AG09319 (cell line): ENCODE measurements at regions not wholly inside any gene's neighbourhood (a gene's known extent, or its start where the extent isn't known, plus 50 kb on each side); places are given as distances from the start of the nearest gene placed in this dataset.
"Not testable (repeated sequence)": the region's sequence is repeated elsewhere in the genome, so short reads cannot be mapped to it uniquely, and the experiment has no call there.

Experiments
- DNase-seq: peaks from one replicate; pipeline ENCODE4 v3.0.0-alpha.2; 2010; ENCODE audit warnings: low read depth; ENCODE audit errors: extremely low read depth
- TF ChIP-seq, protein P1 (sequence below): IDR thresholded peaks from 2 replicates; pipeline ENCODE4 v1.5.1; 2011; ENCODE audit warnings: low read depth, mild to moderate bottlenecking, inconsistent platforms, low read length, moderate library complexity

DNA sequence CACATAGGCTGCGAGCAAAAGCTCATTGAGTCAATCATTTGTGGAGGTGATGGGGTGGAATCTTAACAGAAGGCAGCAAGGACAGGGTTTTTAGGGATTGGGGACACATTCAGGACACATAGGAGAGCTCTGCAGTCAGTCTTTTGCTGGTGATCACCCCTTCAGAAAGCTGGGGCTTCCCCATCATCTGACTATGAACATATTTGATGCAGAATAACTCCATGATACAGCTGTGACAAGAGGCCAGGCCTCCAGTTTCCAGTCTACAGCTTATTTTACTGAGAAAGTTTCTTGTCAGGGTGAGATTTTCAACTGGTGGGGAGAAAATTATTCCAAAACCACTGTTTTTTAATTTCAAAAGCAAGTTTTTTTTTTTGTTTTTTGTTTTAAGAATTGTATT is 134.2 kb downstream of the TMEM30B start:
- DNase-seq = no peak
- TF ChIP-seq, protein P1, sequence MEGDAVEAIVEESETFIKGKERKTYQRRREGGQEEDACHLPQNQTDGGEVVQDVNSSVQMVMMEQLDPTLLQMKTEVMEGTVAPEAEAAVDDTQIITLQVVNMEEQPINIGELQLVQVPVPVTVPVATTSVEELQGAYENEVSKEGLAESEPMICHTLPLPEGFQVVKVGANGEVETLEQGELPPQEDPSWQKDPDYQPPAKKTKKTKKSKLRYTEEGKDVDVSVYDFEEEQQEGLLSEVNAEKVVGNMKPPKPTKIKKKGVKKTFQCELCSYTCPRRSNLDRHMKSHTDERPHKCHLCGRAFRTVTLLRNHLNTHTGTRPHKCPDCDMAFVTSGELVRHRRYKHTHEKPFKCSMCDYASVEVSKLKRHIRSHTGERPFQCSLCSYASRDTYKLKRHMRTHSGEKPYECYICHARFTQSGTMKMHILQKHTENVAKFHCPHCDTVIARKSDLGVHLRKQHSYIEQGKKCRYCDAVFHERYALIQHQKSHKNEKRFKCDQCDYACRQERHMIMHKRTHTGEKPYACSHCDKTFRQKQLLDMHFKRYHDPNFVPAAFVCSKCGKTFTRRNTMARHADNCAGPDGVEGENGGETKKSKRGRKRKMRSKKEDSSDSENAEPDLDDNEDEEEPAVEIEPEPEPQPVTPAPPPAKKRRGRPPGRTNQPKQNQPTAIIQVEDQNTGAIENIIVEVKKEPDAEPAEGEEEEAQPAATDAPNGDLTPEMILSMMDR = no peak

DNA sequence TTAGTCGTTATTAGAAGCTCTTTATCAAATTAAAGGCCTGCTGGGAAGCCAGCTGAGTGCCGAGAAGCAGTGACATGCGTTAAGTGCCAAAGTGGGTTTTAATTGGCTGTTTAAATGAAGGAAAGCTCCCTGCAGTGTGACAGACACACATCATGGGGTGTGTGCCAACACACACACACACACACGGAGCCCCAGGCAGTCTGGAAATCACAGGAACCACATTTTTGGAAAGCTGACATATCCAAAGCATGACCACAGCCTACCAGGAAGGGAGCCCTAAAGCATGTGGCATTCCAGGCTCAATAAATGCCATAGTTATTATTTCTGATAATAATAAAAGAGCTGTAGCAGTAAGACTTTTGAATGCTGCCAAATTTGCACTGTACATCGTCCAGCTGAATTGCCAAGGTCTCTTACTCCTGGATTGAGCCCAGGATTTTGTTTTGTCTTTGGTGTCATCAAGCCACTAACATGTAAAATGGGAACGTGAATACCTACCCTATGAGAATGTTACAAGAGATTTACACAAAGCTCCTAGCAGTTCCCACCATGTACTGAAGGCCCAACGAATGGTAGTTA is 135.1 kb downstream of the TMEM30B start:
- TF ChIP-seq, protein P1 = no peak
- peak; percentile 86 for DNase-seq

DNA sequence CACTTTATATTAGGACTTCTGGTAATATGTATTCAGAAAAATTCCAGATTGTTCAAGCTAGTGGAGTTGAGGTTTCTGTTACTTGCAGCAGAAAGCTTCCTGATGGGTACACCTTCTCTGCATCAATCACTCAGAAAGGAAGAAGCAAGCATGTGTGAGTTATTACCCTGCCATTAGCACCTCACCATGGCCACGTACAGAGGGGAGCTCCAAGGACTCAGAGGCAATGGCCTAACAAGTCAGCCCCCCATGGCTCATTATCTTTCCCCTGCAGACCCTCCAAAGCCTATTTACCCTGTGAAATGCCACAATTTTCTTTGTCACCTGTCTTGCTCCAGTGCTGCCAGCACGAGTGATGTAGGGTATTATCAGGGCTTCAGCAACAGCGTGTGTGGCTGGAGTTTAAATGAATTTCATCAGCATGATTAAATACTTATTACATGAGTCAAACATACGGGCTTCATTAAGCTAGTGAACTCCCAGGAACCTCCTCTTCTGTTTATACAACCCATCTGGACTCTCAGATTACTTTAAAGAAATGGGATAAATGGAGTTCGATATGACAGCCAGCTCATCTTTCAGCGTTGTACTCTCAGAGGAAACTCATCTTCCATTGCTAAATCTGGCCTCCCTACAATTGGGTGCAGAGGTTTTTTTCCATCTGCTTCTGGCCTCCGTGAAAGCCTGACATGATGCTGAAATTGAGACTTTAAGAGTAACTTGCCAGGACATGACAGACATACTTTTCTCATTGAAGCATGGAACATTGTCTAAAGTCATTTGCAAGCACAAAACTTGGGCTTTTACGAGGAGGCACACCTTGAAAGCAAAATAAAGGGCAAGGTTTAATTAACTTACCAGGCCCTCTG is 135.9 kb downstream of the TMEM30B start:
- peak; percentile 96 for DNase-seq
- TF ChIP-seq, protein P1 = no peak

DNA sequence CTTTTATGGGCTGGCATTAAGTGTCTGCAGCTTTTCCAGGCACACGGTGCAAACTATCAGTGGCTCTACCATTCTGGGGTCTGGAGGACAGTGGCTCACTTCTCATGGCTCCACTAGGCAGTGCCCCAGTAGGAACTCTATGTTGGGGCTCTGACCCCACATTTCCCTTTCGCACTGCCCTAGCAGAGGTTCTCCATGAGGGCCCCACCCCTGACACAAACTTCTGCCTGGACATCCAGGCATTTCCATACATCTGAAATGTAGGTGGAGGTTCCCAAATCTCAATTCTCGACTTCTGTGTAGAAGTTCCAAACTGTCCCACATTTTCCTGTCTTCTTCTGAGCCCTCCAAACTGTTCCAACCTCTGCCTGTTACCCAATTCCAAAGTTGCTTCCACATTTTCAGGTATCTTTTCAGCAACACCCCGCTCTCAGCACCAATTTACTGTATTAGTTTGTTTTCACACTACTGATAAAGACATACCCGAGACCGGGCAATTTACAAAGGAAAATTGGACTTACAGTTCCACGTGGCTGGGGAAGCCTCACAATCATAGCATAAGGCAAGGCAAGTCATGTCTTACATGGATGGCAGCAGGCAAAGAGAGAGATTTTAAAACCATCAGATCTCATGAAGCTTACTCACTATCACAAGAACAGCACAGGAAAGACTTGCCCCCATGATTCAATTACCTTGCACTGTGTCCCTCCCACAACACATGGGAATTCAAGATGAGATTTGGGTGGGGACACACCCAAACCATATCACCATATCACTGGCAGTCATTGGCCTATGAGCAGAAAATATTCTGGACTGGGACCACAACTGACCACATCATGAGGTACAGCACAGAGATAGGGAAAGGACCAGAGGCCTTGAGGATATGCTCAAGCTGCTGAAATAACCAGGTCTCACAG is 136.8 kb downstream of the TMEM30B start:
- not testable (repeated sequence) for DNase-seq

DNA sequence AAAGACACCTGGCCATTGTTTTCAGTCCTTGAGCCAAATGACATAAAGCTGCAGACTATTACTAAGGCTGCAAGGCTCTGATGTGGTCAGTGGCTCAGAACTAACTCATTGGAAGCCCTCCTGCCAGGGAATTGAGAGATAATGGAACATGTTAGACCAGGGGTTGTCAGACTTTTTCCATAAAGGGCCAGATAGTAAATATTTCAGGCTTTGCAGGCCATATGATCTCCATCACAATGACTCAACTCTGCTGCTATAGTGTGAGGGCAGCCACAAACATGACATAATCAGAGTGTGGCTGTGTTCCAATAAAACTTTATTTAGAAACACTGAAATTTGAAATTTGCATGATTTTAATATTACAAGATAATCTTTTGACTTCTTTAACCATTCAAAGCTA is 140.3 kb downstream of the TMEM30B start:
- DNase-seq = no peak
- TF ChIP-seq, protein P1 = no peak

DNA sequence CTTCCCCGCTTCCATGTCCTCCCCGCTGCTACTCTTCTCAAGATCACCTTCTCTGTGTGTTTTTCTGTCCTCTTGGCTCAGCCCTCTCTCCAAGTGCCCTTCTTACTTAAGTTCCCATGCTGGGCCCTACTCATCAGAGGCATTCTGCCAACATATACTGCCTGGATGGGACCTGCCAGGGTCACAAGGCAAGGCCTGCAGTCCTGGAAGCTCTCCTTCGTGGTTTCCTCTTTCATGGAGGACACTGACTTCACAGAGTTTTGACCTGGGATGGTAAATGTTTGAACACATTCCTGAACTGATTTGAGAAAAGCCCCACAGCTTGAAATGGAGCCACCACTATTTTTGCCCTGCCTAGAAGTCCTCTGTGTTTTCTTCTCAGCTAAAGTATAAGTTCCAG is 140.9 kb downstream of the TMEM30B start:
- DNase-seq = no peak

DNA sequence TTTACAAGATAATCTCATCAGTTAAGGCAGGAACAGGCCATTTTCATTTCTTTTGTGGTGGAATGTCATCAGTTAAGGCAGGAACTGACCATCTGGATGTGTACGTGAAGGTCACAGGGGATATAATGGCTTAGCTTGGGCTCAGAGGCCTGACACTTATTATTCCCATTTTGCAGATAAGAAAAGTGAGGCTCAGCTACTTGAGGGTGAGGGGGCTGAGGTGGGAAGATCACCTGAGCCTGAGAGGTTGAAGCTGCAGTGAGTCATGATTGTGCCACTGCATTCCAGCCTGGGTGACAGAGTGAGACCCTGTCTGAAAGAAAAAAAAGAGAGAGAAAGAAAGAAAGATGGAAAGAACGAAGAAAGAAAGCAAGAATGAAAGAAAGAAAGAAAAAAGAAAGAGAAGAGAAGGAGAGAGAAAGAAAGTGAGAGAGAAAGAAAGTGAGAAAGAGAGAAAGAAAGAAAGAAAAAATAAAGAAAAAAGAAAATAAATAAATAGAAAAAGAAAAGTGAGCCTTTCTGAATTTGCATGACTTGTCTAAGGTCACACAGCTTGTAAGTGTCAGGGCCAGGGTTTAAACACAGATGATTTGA is 142.0 kb downstream of the TMEM30B start:
- no peak for DNase-seq
- TF ChIP-seq, protein P1 = no peak

More for the DNA sequence above, 140.9 kb downstream of the TMEM30B start:
- TF ChIP-seq, protein P1 = no peak
